OCI-LY3 (cell line): ENCODE measurements at regions not wholly inside any gene's neighbourhood (a gene's known extent, or its start where the extent isn't known, plus 50 kb on each side); places are given as distances from the start of the nearest gene placed in this dataset.

ENCODE experiments used
- H2AFZ ChIP-seq: fragments of 200-600, 300-600 bp; shearing (Covaris generic); 2 replicates; pipeline ENCODE4 v1.6.0; 2014; ENCODE audit warnings: antibody characterized with exemption, low read depth, low read length
- H3K27ac ChIP-seq: fragments of 200-600, 300-600 bp; sonication (generic); 2 replicates; pipeline ENCODE4 v1.5.1; 2014; ENCODE audit warnings: mild to moderate bottlenecking, low read length, moderate library complexity, mixed read lengths
- H3K27me3 ChIP-seq: fragments of 200-600, 300-600 bp; sonication (generic); 2 replicates; pipeline ENCODE4 v1.6.1; 2014; ENCODE audit warnings: low read depth, low read length, mixed read lengths
- H3K36me3 ChIP-seq: fragments of 200-600, 300-600 bp; sonication (generic); replicated peaks from 2 replicates; pipeline ENCODE3; 2014; ENCODE audit warnings: low read depth, low read length, mixed read lengths
- H3K4me1 ChIP-seq: fragments of 300-600, 200-600 bp; sonication (generic); 2 replicates; pipeline ENCODE4 v1.6.1; 2014; ENCODE audit warnings: low read length, mixed read lengths
- H3K4me2 ChIP-seq: fragments of 200-600, 300-600 bp; sonication (generic); 2 replicates; pipeline ENCODE4 v1.6.1; 2014; ENCODE audit warnings: low read length, mixed read lengths
- H3K4me3 ChIP-seq: fragments of 300-600, 200-600 bp; sonication (generic); 2 replicates; pipeline ENCODE4 v1.5.1; 2014; ENCODE audit warnings: antibody characterized with exemption, mild to moderate bottlenecking, low read length, moderate library complexity
- H3K79me2 ChIP-seq: fragments of 300-600, 200-600 bp; shearing (Covaris generic); 2 replicates; pipeline ENCODE4 v1.6.1; 2014; ENCODE audit warnings: mild to moderate bottlenecking, low read length, mixed read lengths
- H3K9ac ChIP-seq: fragments of 300-600, 200-600 bp; shearing (Covaris generic); 2 replicates; pipeline ENCODE4 v1.6.0; 2014; ENCODE audit warnings: mild to moderate bottlenecking, low read length, moderate library complexity
- H3K9me3 ChIP-seq: fragments of 200-600, 300-600 bp; shearing (Covaris generic); 2 replicates; pipeline ENCODE4 v1.6.1; 2014; ENCODE audit warnings: low read length, mixed read lengths; ENCODE audit not compliant: insufficient read depth
- H4K20me1 ChIP-seq: fragments of 200-600, 300-600 bp; sonication (generic); 2 replicates; pipeline ENCODE4 v1.6.1; 2016; ENCODE audit warnings: low read length, mixed read lengths; ENCODE audit not compliant: insufficient read depth
- CTCF ChIP-seq: fragments of 200-600, 300-600 bp; sonication (generic); IDR thresholded peaks from 2 replicates; pipeline ENCODE4 v1.5.1; 2014; ENCODE audit warnings: antibody characterized with exemption, low read length, low read depth
- EZH2phosphoT487 ChIP-seq: fragments of 200-600 bp; shearing (Covaris generic); IDR thresholded peaks from 2 replicates; pipeline ENCODE4 v1.6.1; 2018; ENCODE audit warnings: antibody characterized with exemption, mixed run types, low read depth

- TF ChIP-seq CTCF (no peak), EZH2phosphoT487 (no peak)
- Histone ChIP-seq H3K4me1 (peaks cover 22% of the 10 kb centered on the region), H3K9ac (no peak overlapping the region), H2AFZ (no peak overlapping the region), H3K79me2 (no peaks in the 10 kb centered on the region), H4K20me1 (no peaks in the 10 kb centered on the region), H3K36me3 (no peaks in the 10 kb centered on the region), H3K4me2 (no peak overlapping the region), H3K27me3 (no peaks in the 10 kb centered on the region), H3K27ac (no peak overlapping the region), H3K4me3 (no peak overlapping the region), H3K9me3 (no peaks in the 10 kb centered on the region)
These were observed 93.2 kb upstream of the HS3ST5 start for GRCh38 chr6:114435985-114436384.

- H3K36me3 ChIP-seq: no peaks in the 10 kb centered on the region
- H3K79me2 ChIP-seq: no peaks in the 10 kb centered on the region
- H3K4me2 ChIP-seq: no peak overlapping the region
- no peaks in the 10 kb centered on the region for H4K20me1 ChIP-seq
- H3K4me3 ChIP-seq: no peak overlapping the region
- TF ChIP-seq EZH2phosphoT487: no peak
- no peak for TF ChIP-seq CTCF
- H3K9me3 ChIP-seq: no peaks in the 10 kb centered on the region
- H3K4me1 ChIP-seq: 0 out of 2 replicates have a peak, but pooled peaks cover 2% of the 10 kb centered on the region
- H3K27ac ChIP-seq: no peak overlapping the region
- no peak overlapping the region for H2AFZ ChIP-seq
- H3K27me3 ChIP-seq: no peaks in the 10 kb centered on the region
- H3K9ac ChIP-seq: no peak overlapping the region
These were observed 89.6 kb upstream of the HS3ST5 start for GRCh38 chr6:114432400-114432799.

GRCh38 chr6:114431641-114432040 lies 88.8 kb upstream of the HS3ST5 start:
- H4K20me1 ChIP-seq: no peaks in the 10 kb centered on the region
- no peak overlapping the region for H2AFZ ChIP-seq
- H3K79me2 ChIP-seq: no peaks in the 10 kb centered on the region
- no peak overlapping the region for H3K9ac ChIP-seq
- H3K4me3 ChIP-seq: no peak overlapping the region
- TF ChIP-seq EZH2phosphoT487: no peak
- no peak for TF ChIP-seq CTCF
- no peak overlapping the region for H3K27ac ChIP-seq
- no peaks in the 10 kb centered on the region for H3K9me3 ChIP-seq
- no peak overlapping the region for H3K4me2 ChIP-seq
- no peaks in the 10 kb centered on the region for H3K27me3 ChIP-seq
- no peaks in the 10 kb centered on the region for H3K36me3 ChIP-seq
- H3K4me1 ChIP-seq: 0 out of 2 replicates have a peak, but pooled peaks cover 2% of the 10 kb centered on the region

GRCh38 chr6:114430534-114431124 lies 87.8 kb upstream of the HS3ST5 start:
- Histone ChIP-seq H3K4me2 (no peak overlapping the region), H2AFZ (no peak overlapping the region), H3K36me3 (no peaks in the 10 kb centered on the region), H3K27ac (no peak overlapping the region), H3K9me3 (no peaks in the 10 kb centered on the region), H3K27me3 (no peaks in the 10 kb centered on the region), H3K79me2 (no peaks in the 10 kb centered on the region), H3K4me1 (0 out of 2 replicates have a peak, but pooled peaks cover 2% of the 10 kb centered on the region), H3K9ac (no peak overlapping the region), H3K4me3 (no peak overlapping the region), H4K20me1 (no peaks in the 10 kb centered on the region)
- TF ChIP-seq CTCF (no peak), EZH2phosphoT487 (no peak)
